HepG2 (cell line): ENCODE measurements at regions not wholly inside any gene's neighbourhood (a gene's known extent, or its start where the extent isn't known, plus 50 kb on each side); places are given as distances from the start of the nearest gene placed in this dataset.

Experiments
- ATAC-seq: fragments of 200-7000 bp; cut with Tn5 transposase; 3 replicates; pipeline ENCODE4 v1.9.1; 2020; ENCODE audit warnings: mild to moderate bottlenecking, moderate library complexity
- BruUV-seq: library from RNA; stranded (reverse); fragments of 400-500 nt; replicated peaks from 2 replicates; lab custom pipeline; 2021; lab: Mats Ljungman, UMichigan
- CTCF ChIA-PET: fragments of 300-600 bp; formaldehyde crosslinking; extraction: SDS; loops from one replicate; lab custom pipeline; 2021; ENCODE audit warnings: low total read pairs, inconsistent platforms, low intra/inter-chr PET ratio; lab: Yijun Ruan, JAX
- POLR2A ChIA-PET: fragments of 350-600 bp; sonication (Branson Sonifier 250); formaldehyde crosslinking; loops from one replicate; lab custom pipeline; 2020; ENCODE audit warnings: antibody characterized with exemption, inconsistent platforms; lab: Yijun Ruan, JAX
- DNase-seq: peaks from one replicate; pipeline ENCODE4 v3.0.0-alpha.2; 2015; ENCODE audit warnings: low spot score
- FAIRE-seq: peaks from 3 replicates; lab custom pipeline; 2011; peaks lifted over from hg19 to GRCh38; lab: Jason Lieb, UNC
- H2AFZ ChIP-seq: one replicate; pipeline ENCODE4 v1.6.1; 2011; ENCODE audit warnings: low read length, inconsistent platforms
- H3K27ac ChIP-seq: fragments of 300-600 bp; 3 replicates; pipeline ENCODE4 v1.8.0; 2011; ENCODE audit warnings: mixed run types, mild to moderate bottlenecking, mixed read lengths, low read length, inconsistent platforms; ENCODE audit not compliant: insufficient read depth; ENCODE audit errors: extremely low read length
- H3K27me3 ChIP-seq, 2 experiments: fragments of 200-600 bp in 1 of 2; 2 replicates in 1 of 2; 3 replicates in 1 of 2; pipeline versions ENCODE4 v1.6.0 to v1.8.0; 2011; ENCODE audit warnings: low read length in 2 of 2, mild to moderate bottlenecking in 2 of 2, moderate library complexity in 2 of 2, inconsistent platforms in 1 of 2; ENCODE audit not compliant: insufficient read depth in 2 of 2, control insufficient read depth in 1 of 2
- H3K36me3 ChIP-seq, 2 experiments: fragments of 200-600 bp in 1 of 2; replicated peaks in 1 of 2; 2 replicates in 1 of 2; 3 replicates in 1 of 2; pipeline versions ENCODE4 v1.5.1 to v1.8.0; 2011; ENCODE audit warnings: low read length in 2 of 2, inconsistent platforms in 1 of 2; ENCODE audit not compliant: insufficient read depth in 2 of 2, control insufficient read depth in 1 of 2
- H3K4me1 ChIP-seq: 2 replicates; pipeline ENCODE4 v1.5.1; 2012; ENCODE audit warnings: low read length, inconsistent platforms; ENCODE audit not compliant: insufficient read depth
- H3K4me2 ChIP-seq: 2 replicates; pipeline ENCODE4 v1.6.0; 2011; ENCODE audit warnings: low read depth, low read length, inconsistent platforms
- H3K4me3 ChIP-seq, 3 experiments: fragments of 200-600 bp in 1 of 3; sonication (generic), shearing (Covaris generic) in 1 of 3; replicated peaks in 1 of 3; 2 replicates each; pipeline ENCODE4 v1.5.1; 2011 to 2016; ENCODE audit warnings: low read length in 3 of 3, inconsistent platforms in 2 of 3, low read depth in 2 of 3, mild to moderate bottlenecking in 2 of 3, control low read depth in 1 of 3, mixed read lengths in 1 of 3; ENCODE audit not compliant: insufficient read depth in 1 of 3
- H3K79me2 ChIP-seq: one replicate; pipeline ENCODE4 v1.6.1; 2011; ENCODE audit warnings: low read length, inconsistent platforms; ENCODE audit not compliant: insufficient read depth
- H3K9ac ChIP-seq: 2 replicates; pipeline ENCODE4 v1.6.0; 2011; ENCODE audit warnings: mild to moderate bottlenecking, low read depth, low read length, inconsistent platforms; ENCODE audit not compliant: insufficient read depth
- H3K9me3 ChIP-seq: 2 replicates; pipeline ENCODE4 v1.5.1; 2012; ENCODE audit warnings: mild to moderate bottlenecking, low read length
- H4K20me1 ChIP-seq: 2 replicates; pipeline ENCODE4 v1.6.0; 2011; ENCODE audit warnings: inconsistent platforms, mild to moderate bottlenecking, low read length, moderate library complexity; ENCODE audit not compliant: insufficient read depth
- BCL6 ChIP-seq: IDR thresholded peaks from 2 replicates; pipeline ENCODE4 v1.6.1; 2016; ENCODE audit warnings: missing genetic modification reagents, missing compliant biosample characterization
- CCDC6 ChIP-seq: sonication (generic); formaldehyde crosslinking; IDR thresholded peaks from 2 replicates; pipeline ENCODE4 v1.8.1; 2022; ENCODE audit warnings: mild to moderate bottlenecking, missing genetic modification reagents, moderate library complexity
- CEBPG ChIP-seq: IDR thresholded peaks from 2 replicates; pipeline ENCODE4 v1.6.1; 2016
- CREB3 ChIP-seq: sonication (generic); formaldehyde crosslinking; IDR thresholded peaks from 2 replicates; pipeline ENCODE4 v1.5.0; 2020; ENCODE audit warnings: missing genetic modification reagents
- DDIT3 ChIP-seq: sonication (generic); formaldehyde crosslinking; IDR thresholded peaks from 2 replicates; pipeline ENCODE4 v1.4.0; 2020; ENCODE audit warnings: mild to moderate bottlenecking, missing genetic modification reagents
- GTF2F1 ChIP-seq: fragments of 150-350 bp; IDR thresholded peaks from 2 replicates; pipeline ENCODE4 v1.6.1; 2014; ENCODE audit warnings: low read length
- KAT8 ChIP-seq: IDR thresholded peaks from 2 replicates; pipeline ENCODE4 v1.6.1; 2016; ENCODE audit warnings: missing genetic modification reagents, missing compliant biosample characterization
- NCOA1 ChIP-seq: sonication (generic); formaldehyde crosslinking; IDR thresholded peaks from 2 replicates; pipeline ENCODE4 v1.9.0; 2021; ENCODE audit warnings: missing genetic modification reagents
- SIN3A ChIP-seq: IDR thresholded peaks from 2 replicates; pipeline ENCODE4 v1.6.1; 2011; ENCODE audit warnings: low read depth, mild to moderate bottlenecking, control low read depth, low read length, borderline replicate concordance
- SOX5 ChIP-seq: IDR thresholded peaks from 2 replicates; pipeline ENCODE4 v1.6.1; 2016; ENCODE audit warnings: borderline replicate concordance
- YY1 ChIP-seq: IDR thresholded peaks from 2 replicates; pipeline ENCODE4 v1.6.1; 2011; ENCODE audit warnings: low read length, low read depth, moderate library complexity, mild to moderate bottlenecking; ENCODE audit not compliant: insufficient read depth, insufficient replicate concordance
- ZFP62 ChIP-seq: sonication (generic); formaldehyde crosslinking; IDR thresholded peaks from 2 replicates; pipeline ENCODE4 v1.4.0; 2020; ENCODE audit warnings: missing genetic modification reagents
- ZNF205 ChIP-seq: IDR thresholded peaks from 2 replicates; pipeline ENCODE4 v1.6.1; 2018; ENCODE audit warnings: missing biosample characterization, missing genetic modification reagents
- ZNF234 ChIP-seq: sonication (generic); formaldehyde crosslinking; conservative IDR thresholded peaks from 2 replicates; pipeline ENCODE4 v1.5.1; 2020; ENCODE audit warnings: mild to moderate bottlenecking, missing genetic modification reagents
- ZNF543 ChIP-seq: sonication (generic); formaldehyde crosslinking; IDR thresholded peaks from 2 replicates; pipeline ENCODE4 v1.4.0; 2020; ENCODE audit warnings: mild to moderate bottlenecking, missing genetic modification reagents
- ZNF644 ChIP-seq: IDR thresholded peaks from 2 replicates; pipeline ENCODE4 v1.6.1; 2016; ENCODE audit warnings: low read depth
- ZNF776 ChIP-seq: sonication (generic); formaldehyde crosslinking; IDR thresholded peaks from 2 replicates; pipeline ENCODE4 v1.4.0; 2020; ENCODE audit warnings: mild to moderate bottlenecking, missing genetic modification reagents
- ZNF792 ChIP-seq: IDR thresholded peaks from 2 replicates; pipeline ENCODE4 v1.6.1; 2016
- WGBS: methylation state at CpG from one replicate; pipeline ENCODE4 v1.1.6; 2017; ENCODE audit warnings: low lambda C conversion rate; 5-methylcytosine and 5-hydroxymethylcytosine counted together
- in situ Hi-C: cut with HindIII; loops from 2 replicates; pipeline ENCODE4 v1.10.0; 2017; ENCODE audit warnings: low pct_unique_long_range_greater_than_20kb; ENCODE audit not compliant: extremely low pct_ligation_motif_present
- intact Hi-C: fragments of 100-400 bp; cut with micrococcal nuclease; formaldehyde crosslinking; loops from one replicate; pipeline ENCODE4 v1.10.0; 2022; ENCODE audit not compliant: unreplicated experiment

GRCh38 chr13:33489563-33489962, 204.0 kb upstream of the STARD13 start:
- in situ Hi-C loops = no loop called here
- POLR2A ChIA-PET = no interaction called here

More at GRCh38 chr13:33489563-33489962, 204.0 kb upstream of the STARD13 start:
- no TSS peak for BruUV-seq
- FAIRE-seq (no peak), DNase-seq (no peak)
- intact Hi-C loops = no loop called here
- no peak overlapping the region for H3K4me2 ChIP-seq
- H3K27ac ChIP-seq = no peak overlapping the region
- 98% methylated on average over 4 of the region's 4 CpGs for WGBS
- H3K4me1 ChIP-seq = peaks cover 4% of the 10 kb centered on the region; the same call in 1 of the 2 replicates
- H3K27me3 ChIP-seq = no peaks in the 10 kb centered on the region
- H3K9me3 ChIP-seq = peaks cover 5% of the 10 kb centered on the region; the same call in 1 of the 2 replicates
- H3K79me2 ChIP-seq = no peaks in the 10 kb centered on the region
- CTCF ChIA-PET = no interaction called here
- no peaks in the 10 kb centered on the region; a peak in 1 of 5 replicates for H3K36me3 ChIP-seq
- H4K20me1 ChIP-seq = no peaks in the 10 kb centered on the region
- no peak overlapping the region for H3K9ac ChIP-seq
- H3K4me3 ChIP-seq = no peak overlapping the region
- TF ChIP-seq SIN3A (no peak), ZNF792 (CRISPR knock-in tag) (no peak), YY1 (no peak), ZNF644 (CRISPR knock-in tag) (no peak), NCOA1 (CRISPR knock-in tag) (no peak), ZNF234 (no peak), GTF2F1 (no peak), ZFP62 (CRISPR knock-in tag) (no peak), ZNF776 (CRISPR knock-in tag) (no peak), ZNF543 (no peak), CCDC6 (CRISPR knock-in tag) (no peak), DDIT3 (CRISPR knock-in tag) (no peak), CEBPG (CRISPR knock-in tag) (no peak), SOX5 (no peak), CREB3 (CRISPR knock-in tag) (no peak), BCL6 (CRISPR knock-in tag) (no peak), ZNF205 (CRISPR knock-in tag) (no peak), KAT8 (CRISPR knock-in tag) (no peak)
- TF ChIP-seq, all 625 proteins: peak for 0
- H2AFZ ChIP-seq = no peak overlapping the region
- no peak for ATAC-seq
